Memory B cell (primary cell): ENCODE measurements at regions not wholly inside any gene's neighbourhood (a gene's known extent, or its start where the extent isn't known, plus 50 kb on each side); places are given as distances from the start of the nearest gene placed in this dataset.

ENCODE experiments used
- ATAC-seq: fragments of 150-1000 bp; cut with Tn5 transposase; 2 replicates; pipeline ENCODE4 v1.10.0; 2021; ENCODE audit warnings: low read depth, mild to moderate bottlenecking, moderate library complexity
- DNase-seq, 2 donors: peaks; one replicate each; pipeline ENCODE4 v3.0.0; 2022; ENCODE audit warnings: low spot score in 2 of 2
- H3K27ac Mint-ChIP-seq: one replicate; pipeline ENCODE4 v1.8.0; 2022; ENCODE audit warnings: mild to moderate bottlenecking, moderate library complexity, mixed read lengths
- H3K27me3 Mint-ChIP-seq: one replicate; pipeline ENCODE4 v1.8.0; 2022; ENCODE audit warnings: mixed read lengths
- H3K36me3 Mint-ChIP-seq: one replicate; pipeline ENCODE4 v1.8.0; 2022; ENCODE audit warnings: mild to moderate bottlenecking, mixed read lengths
- H3K4me1 Mint-ChIP-seq: one replicate; pipeline ENCODE4 v1.8.0; 2022; ENCODE audit warnings: mixed read lengths
- H3K4me3 Mint-ChIP-seq: one replicate; pipeline ENCODE4 v1.8.0; 2022; ENCODE audit warnings: mild to moderate bottlenecking, moderate library complexity, mixed read lengths
- H3K9me3 Mint-ChIP-seq: one replicate; pipeline ENCODE4 v1.8.0; 2022; ENCODE audit warnings: mixed read lengths

- Mint-ChIP-seq H3K9me3 (peaks cover 6% of the 10 kb centered on the region), H3K4me3 (no peak overlapping the region), H3K36me3 (no peaks in the 10 kb centered on the region), H3K4me1 (no peaks in the 10 kb centered on the region), H3K27me3 (no peaks in the 10 kb centered on the region), H3K27ac (no peak overlapping the region)
- DNase-seq, result no peak
- no peak for ATAC-seq
Measured at GRCh38 chr15:96692826-96693225, 362.3 kb downstream of the NR2F2 start.

- ATAC-seq (no peak), DNase-seq (no peak)
- no peaks in the 10 kb centered on the region for H3K27me3 Mint-ChIP-seq
- peaks cover 4% of the 10 kb centered on the region for H3K9me3 Mint-ChIP-seq
- H3K36me3 Mint-ChIP-seq, result no peaks in the 10 kb centered on the region
- H3K27ac Mint-ChIP-seq, result no peak overlapping the region
- no peaks in the 10 kb centered on the region for H3K4me1 Mint-ChIP-seq
- H3K4me3 Mint-ChIP-seq, result no peak overlapping the region
Measured at GRCh38 chr15:96693515-96693914, 363.0 kb downstream of the NR2F2 start.

GRCh38 chr15:96693990-96694517, 363.6 kb downstream of the NR2F2 start:
- no peak for DNase-seq
- ATAC-seq, result no peak
- no peak overlapping the region for H3K27ac Mint-ChIP-seq
- H3K27me3 Mint-ChIP-seq, result no peaks in the 10 kb centered on the region
- H3K9me3 Mint-ChIP-seq, result peaks cover 4% of the 10 kb centered on the region
- H3K4me3 Mint-ChIP-seq, result no peak overlapping the region
- no peaks in the 10 kb centered on the region for H3K4me1 Mint-ChIP-seq
- H3K36me3 Mint-ChIP-seq, result no peaks in the 10 kb centered on the region

- no peak for DNase-seq
- no peak for ATAC-seq
Measured at GRCh38 chr15:96695426-96695825, 364.9 kb downstream of the NR2F2 start.

GRCh38 chr15:96699871-96700401, 369.4 kb downstream of the NR2F2 start:
- Mint-ChIP-seq H3K27me3 (no peaks in the 10 kb centered on the region), H3K4me3 (no peak overlapping the region), H3K4me1 (no peaks in the 10 kb centered on the region), H3K27ac (no peak overlapping the region), H3K9me3 (peaks cover 3% of the 10 kb centered on the region), H3K36me3 (no peaks in the 10 kb centered on the region)
- ATAC-seq (no peak), DNase-seq (no peak)

More at GRCh38 chr15:96695426-96695825, 364.9 kb downstream of the NR2F2 start:
- no peak overlapping the region for H3K27ac Mint-ChIP-seq
- H3K36me3 Mint-ChIP-seq, result no peaks in the 10 kb centered on the region
- peaks cover 4% of the 10 kb centered on the region for H3K9me3 Mint-ChIP-seq
- H3K27me3 Mint-ChIP-seq, result no peaks in the 10 kb centered on the region
- no peak overlapping the region for H3K4me3 Mint-ChIP-seq
- no peaks in the 10 kb centered on the region for H3K4me1 Mint-ChIP-seq

GRCh38 chr15:96700555-96700954, 370.1 kb downstream of the NR2F2 start:
- Mint-ChIP-seq H3K9me3 (no peaks in the 10 kb centered on the region), H3K27me3 (no peaks in the 10 kb centered on the region), H3K27ac (no peak overlapping the region), H3K4me3 (no peak overlapping the region), H3K36me3 (no peaks in the 10 kb centered on the region), H3K4me1 (no peaks in the 10 kb centered on the region)
- no peak for ATAC-seq
- DNase-seq, result no peak

GRCh38 chr15:96701443-96701842, 370.9 kb downstream of the NR2F2 start:
- no peaks in the 10 kb centered on the region for H3K9me3 Mint-ChIP-seq
- ATAC-seq, result no peak

GRCh38 chr15:96701877-96702276, 371.4 kb downstream of the NR2F2 start:
- H3K4me3 Mint-ChIP-seq, result no peak overlapping the region
- no peak for ATAC-seq
- H3K4me1 Mint-ChIP-seq, result no peaks in the 10 kb centered on the region
- H3K27me3 Mint-ChIP-seq, result no peaks in the 10 kb centered on the region
- H3K36me3 Mint-ChIP-seq, result no peaks in the 10 kb centered on the region
- DNase-seq, result no peak
- H3K9me3 Mint-ChIP-seq, result no peaks in the 10 kb centered on the region
- no peak overlapping the region for H3K27ac Mint-ChIP-seq

More at GRCh38 chr15:96701443-96701842, 370.9 kb downstream of the NR2F2 start:
- no peak overlapping the region for H3K4me3 Mint-ChIP-seq
- H3K27me3 Mint-ChIP-seq, result no peaks in the 10 kb centered on the region
- no peaks in the 10 kb centered on the region for H3K4me1 Mint-ChIP-seq
- no peak for DNase-seq
- H3K36me3 Mint-ChIP-seq, result no peaks in the 10 kb centered on the region
- no peak overlapping the region for H3K27ac Mint-ChIP-seq

- H3K36me3 Mint-ChIP-seq, result no peaks in the 10 kb centered on the region
Measured at GRCh38 chr15:96702589-96702988, 372.1 kb downstream of the NR2F2 start.

GRCh38 chr15:96703091-96703490, 372.6 kb downstream of the NR2F2 start:
- Mint-ChIP-seq H3K27me3 (no peaks in the 10 kb centered on the region), H3K27ac (no peak overlapping the region), H3K9me3 (no peaks in the 10 kb centered on the region), H3K36me3 (no peaks in the 10 kb centered on the region), H3K4me1 (no peaks in the 10 kb centered on the region), H3K4me3 (no peak overlapping the region)
- ATAC-seq, result no peak
- DNase-seq, result no peak

More at GRCh38 chr15:96702589-96702988, 372.1 kb downstream of the NR2F2 start:
- no peak for ATAC-seq
- Mint-ChIP-seq H3K4me1 (no peaks in the 10 kb centered on the region), H3K27ac (no peak overlapping the region), H3K4me3 (no peak overlapping the region), H3K9me3 (no peaks in the 10 kb centered on the region), H3K27me3 (no peaks in the 10 kb centered on the region)
- DNase-seq, result no peak

GRCh38 chr15:96703794-96704550, 373.5 kb downstream of the NR2F2 start:
- DNase-seq (no peak), ATAC-seq (no peak)
- Mint-ChIP-seq H3K27ac (no peak overlapping the region), H3K4me3 (no peak overlapping the region), H3K4me1 (no peaks in the 10 kb centered on the region), H3K9me3 (no peaks in the 10 kb centered on the region), H3K27me3 (no peaks in the 10 kb centered on the region), H3K36me3 (no peaks in the 10 kb centered on the region)

- DNase-seq (no peak), ATAC-seq (no peak)
- H3K36me3 Mint-ChIP-seq, result no peaks in the 10 kb centered on the region
- H3K27ac Mint-ChIP-seq, result no peak overlapping the region
- no peaks in the 10 kb centered on the region for H3K4me1 Mint-ChIP-seq
- H3K4me3 Mint-ChIP-seq, result no peak overlapping the region
- H3K9me3 Mint-ChIP-seq, result peaks cover 5% of the 10 kb centered on the region
- H3K27me3 Mint-ChIP-seq, result no peaks in the 10 kb centered on the region
Measured at GRCh38 chr15:96716075-96716474, 385.6 kb downstream of the NR2F2 start.

- ATAC-seq (no peak), DNase-seq (no peak)
- no peak overlapping the region for H3K27ac Mint-ChIP-seq
- H3K4me1 Mint-ChIP-seq, result no peaks in the 10 kb centered on the region
- H3K9me3 Mint-ChIP-seq, result peaks cover 6% of the 10 kb centered on the region
- H3K27me3 Mint-ChIP-seq, result no peaks in the 10 kb centered on the region
- no peak overlapping the region for H3K4me3 Mint-ChIP-seq
- H3K36me3 Mint-ChIP-seq, result no peaks in the 10 kb centered on the region
Measured at GRCh38 chr15:96716478-96716877, 386.0 kb downstream of the NR2F2 start.

GRCh38 chr15:96720251-96720650, 389.8 kb downstream of the NR2F2 start:
- peaks cover 8% of the 10 kb centered on the region for H3K9me3 Mint-ChIP-seq
- no peaks in the 10 kb centered on the region for H3K36me3 Mint-ChIP-seq
- H3K27me3 Mint-ChIP-seq, result no peaks in the 10 kb centered on the region
- ATAC-seq (no peak), DNase-seq (no peak)
- H3K27ac Mint-ChIP-seq, result no peak overlapping the region
- H3K4me1 Mint-ChIP-seq, result no peaks in the 10 kb centered on the region
- H3K4me3 Mint-ChIP-seq, result no peak overlapping the region

- Mint-ChIP-seq H3K4me1 (no peaks in the 10 kb centered on the region), H3K27me3 (no peaks in the 10 kb centered on the region), H3K4me3 (no peak overlapping the region), H3K27ac (no peak overlapping the region), H3K36me3 (no peaks in the 10 kb centered on the region), H3K9me3 (peaks cover 8% of the 10 kb centered on the region)
- DNase-seq (no peak), ATAC-seq (no peak)
Measured at GRCh38 chr15:96720656-96721055, 390.2 kb downstream of the NR2F2 start.
